ENCODE measurements at regions not wholly inside any gene's neighbourhood (a gene's known extent, or its start where the extent isn't known, plus 50 kb on each side); places are given as distances from the start of the nearest gene placed in this dataset.

DNA sequence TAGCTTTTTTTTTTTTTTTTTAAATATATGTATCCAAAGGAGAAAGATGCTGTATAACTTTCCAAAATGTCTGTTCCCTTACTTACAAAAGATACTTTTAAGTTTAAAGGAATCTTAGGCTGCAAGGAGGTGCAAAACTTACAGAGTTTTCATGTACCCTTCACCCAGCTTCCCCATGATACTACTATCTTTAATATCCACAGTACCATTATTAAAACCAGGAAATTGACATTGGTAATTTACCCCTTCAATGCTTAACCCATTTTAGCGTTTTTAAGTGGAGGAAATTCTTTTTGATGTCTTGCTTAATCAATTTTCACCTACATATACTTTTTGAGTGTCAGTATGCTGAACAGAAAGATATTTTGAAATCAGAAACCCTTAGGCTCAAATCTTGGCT is 310.9 kb downstream of the PRL start:
- Histone ChIP-seq H3K79me2 (ENCODE audit: control insufficient read depth, insufficient read depth, low read length) (no peaks in the 10 kb centered on the region), H3K36me3 (replicated peaks in 1 of 2; ENCODE audit: control extremely low read depth in 1 of 2, control insufficient read depth in 1 of 2, extremely low read depth in 1 of 2, insufficient read depth in 2 of 2, low read length in 1 of 2) (no peaks in the 10 kb centered on the region), H3K27ac (ENCODE audit: low read length in 2 of 2) (no peak overlapping the region), H2AFZ (ENCODE audit: insufficient read depth, low read depth, low read length, poor library complexity, severe bottlenecking) (no peak overlapping the region), H4K20me1 (ENCODE audit: control insufficient read depth, insufficient read depth, low read length, poor library complexity, severe bottlenecking) (no peaks in the 10 kb centered on the region), H3K4me2 (replicated peaks; ENCODE audit: low read depth, low read length, poor library complexity, severe bottlenecking) (no peak overlapping the region), H3K9me3 (ENCODE audit: control extremely low read depth in 1 of 3, control insufficient read depth in 2 of 3, insufficient read depth in 1 of 3, low read length in 2 of 3) (no peaks in the 10 kb centered on the region), H3K9ac (ENCODE audit: low read length) (no peak overlapping the region), H3K4me3 (ENCODE audit: control extremely low read depth in 1 of 5, extremely low read depth in 1 of 5, insufficient read depth in 1 of 5, low read depth in 2 of 5, low read length in 4 of 5) (no peak overlapping the region), H3K4me1 (ENCODE audit: control insufficient read depth in 2 of 2, insufficient read depth in 2 of 2, low read length in 2 of 2) (peaks cover 9% of the 10 kb centered on the region in 2 donors), H3K27me3 (replicated peaks in 1 of 4; ENCODE audit: control extremely low read depth in 1 of 4, control insufficient read depth in 3 of 4, insufficient read depth in 4 of 4, low read length in 3 of 4) (no peaks in the 10 kb centered on the region)
- ChIA-PET POLR2A (no interaction called here), CTCF (no interaction called here)
- peaks cover 11% of the 10 kb centered on the region for H3K4me1 Mint-ChIP-seq
- H3K27ac Mint-ChIP-seq, result no peak overlapping the region
- no peaks in the 10 kb centered on the region for H3K27me3 Mint-ChIP-seq
- H3K4me3 Mint-ChIP-seq, result no peak overlapping the region
- WGBS (ENCODE audit: insufficient coverage), result no CpG with 5 or more reads among the region's 1 CpG
- no peak for TF ChIP-seq EZH2 (IDR thresholded peaks at IDR 0.05; ENCODE audit: borderline replicate concordance, insufficient read depth, low read depth, low read length, poor library complexity, severe bottlenecking)
- no peak for TF ChIP-seq CTCF (IDR thresholded peaks at IDR 0.05)
- peaks cover 2% of the 10 kb centered on the region for H3K9me3 Mint-ChIP-seq (ENCODE audit: insufficient read depth)
- no peak for DNase-seq
- no peak for ATAC-seq (ENCODE audit: low read depth)
- intact Hi-C loops (cut with micrococcal nuclease), result no loop called here

- Mint-ChIP-seq H3K27ac (no peak overlapping the region), H3K9me3 (ENCODE audit: insufficient read depth) (peaks cover 2% of the 10 kb centered on the region), H3K4me3 (no peak overlapping the region), H3K4me1 (peaks cover 11% of the 10 kb centered on the region), H3K27me3 (no peaks in the 10 kb centered on the region)
- Histone ChIP-seq H3K79me2 (ENCODE audit: control insufficient read depth, insufficient read depth, low read length) (no peaks in the 10 kb centered on the region), H3K27me3 (replicated peaks in 1 of 4; ENCODE audit: control extremely low read depth in 1 of 4, control insufficient read depth in 3 of 4, insufficient read depth in 4 of 4, low read length in 3 of 4) (no peaks in the 10 kb centered on the region), H3K27ac (ENCODE audit: low read length in 2 of 2) (no peak overlapping the region), H3K36me3 (replicated peaks in 1 of 2; ENCODE audit: control extremely low read depth in 1 of 2, control insufficient read depth in 1 of 2, extremely low read depth in 1 of 2, insufficient read depth in 2 of 2, low read length in 1 of 2) (no peaks in the 10 kb centered on the region), H2AFZ (ENCODE audit: insufficient read depth, low read depth, low read length, poor library complexity, severe bottlenecking) (no peak overlapping the region), H3K4me3 (ENCODE audit: control extremely low read depth in 1 of 5, extremely low read depth in 1 of 5, insufficient read depth in 1 of 5, low read depth in 2 of 5, low read length in 4 of 5) (no peak overlapping the region), H4K20me1 (ENCODE audit: control insufficient read depth, insufficient read depth, low read length, poor library complexity, severe bottlenecking) (no peaks in the 10 kb centered on the region), H3K4me2 (replicated peaks; ENCODE audit: low read depth, low read length, poor library complexity, severe bottlenecking) (no peak overlapping the region), H3K9ac (ENCODE audit: low read length) (no peak overlapping the region), H3K4me1 (ENCODE audit: control insufficient read depth in 2 of 2, insufficient read depth in 2 of 2, low read length in 2 of 2) (peaks cover 9% of the 10 kb centered on the region in 2 donors), H3K9me3 (ENCODE audit: control extremely low read depth in 1 of 3, control insufficient read depth in 2 of 3, insufficient read depth in 1 of 3, low read length in 2 of 3) (no peaks in the 10 kb centered on the region)
- WGBS (ENCODE audit: insufficient coverage), result 69% methylated on average over 5 of the region's 6 CpGs
- POLR2A ChIA-PET, result no interaction called here
- no peak for TF ChIP-seq EZH2 (IDR thresholded peaks at IDR 0.05; ENCODE audit: borderline replicate concordance, insufficient read depth, low read depth, low read length, poor library complexity, severe bottlenecking)
- no peak for TF ChIP-seq CTCF (IDR thresholded peaks at IDR 0.05)
- CTCF ChIA-PET, result no interaction called here
- DNase-seq (no peak), ATAC-seq (ENCODE audit: low read depth) (no peak)
- intact Hi-C loops (cut with micrococcal nuclease), result no loop called here
Measured at GRCh38 chr6:21986703-21987102, 310.1 kb downstream of the PRL start.

All from B cell (primary cell).